ENCODE measurements at regions not wholly inside any gene's neighbourhood (a gene's known extent, or its start where the extent isn't known, plus 50 kb on each side); places are given as distances from the start of the nearest gene placed in this dataset.

DNA sequence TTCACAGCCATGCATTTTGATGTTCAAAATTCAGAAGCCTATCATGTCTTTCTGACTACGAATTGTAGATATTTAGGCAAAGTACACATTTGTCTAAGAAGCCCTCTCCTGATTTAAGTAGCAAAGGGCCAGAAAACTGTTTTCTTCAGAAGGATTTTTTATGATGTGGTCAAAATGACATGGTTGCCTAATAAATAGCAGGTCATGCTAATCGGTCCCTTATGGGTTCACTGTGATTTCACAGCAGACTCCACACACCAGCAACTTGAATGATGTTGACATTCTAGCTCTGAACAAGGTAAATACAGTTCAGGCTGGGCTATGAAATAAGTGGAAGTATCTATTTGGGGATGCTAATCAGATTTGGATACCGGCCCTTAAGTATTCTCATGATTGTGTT, 178.7 kb upstream of the DPYD start:
- TF ChIP-seq, protein P1, sequence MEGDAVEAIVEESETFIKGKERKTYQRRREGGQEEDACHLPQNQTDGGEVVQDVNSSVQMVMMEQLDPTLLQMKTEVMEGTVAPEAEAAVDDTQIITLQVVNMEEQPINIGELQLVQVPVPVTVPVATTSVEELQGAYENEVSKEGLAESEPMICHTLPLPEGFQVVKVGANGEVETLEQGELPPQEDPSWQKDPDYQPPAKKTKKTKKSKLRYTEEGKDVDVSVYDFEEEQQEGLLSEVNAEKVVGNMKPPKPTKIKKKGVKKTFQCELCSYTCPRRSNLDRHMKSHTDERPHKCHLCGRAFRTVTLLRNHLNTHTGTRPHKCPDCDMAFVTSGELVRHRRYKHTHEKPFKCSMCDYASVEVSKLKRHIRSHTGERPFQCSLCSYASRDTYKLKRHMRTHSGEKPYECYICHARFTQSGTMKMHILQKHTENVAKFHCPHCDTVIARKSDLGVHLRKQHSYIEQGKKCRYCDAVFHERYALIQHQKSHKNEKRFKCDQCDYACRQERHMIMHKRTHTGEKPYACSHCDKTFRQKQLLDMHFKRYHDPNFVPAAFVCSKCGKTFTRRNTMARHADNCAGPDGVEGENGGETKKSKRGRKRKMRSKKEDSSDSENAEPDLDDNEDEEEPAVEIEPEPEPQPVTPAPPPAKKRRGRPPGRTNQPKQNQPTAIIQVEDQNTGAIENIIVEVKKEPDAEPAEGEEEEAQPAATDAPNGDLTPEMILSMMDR (IDR thresholded peaks at IDR 0.05) = no peak

- TF ChIP-seq, protein P1 (IDR thresholded peaks at IDR 0.05) = no peak
Observed at GRCh38 chr1:98098473-98098872, 177.6 kb upstream of the DPYD start.

GRCh38 chr1:98090351-98090750, 169.5 kb upstream of the DPYD start:
- TF ChIP-seq, protein P1 (IDR thresholded peaks at IDR 0.05) = no peak

GRCh38 chr1:98088381-98088780, 167.5 kb upstream of the DPYD start:
- TF ChIP-seq, protein P1 (IDR thresholded peaks at IDR 0.05) = no peak

- TF ChIP-seq, protein P1 (IDR thresholded peaks at IDR 0.05) = no peak
Observed at GRCh38 chr1:98086796-98087441, 166.1 kb upstream of the DPYD start.

GRCh38 chr1:98086156-98086555, 165.3 kb upstream of the DPYD start:
- TF ChIP-seq, protein P1 (IDR thresholded peaks at IDR 0.05) = no peak

DNA sequence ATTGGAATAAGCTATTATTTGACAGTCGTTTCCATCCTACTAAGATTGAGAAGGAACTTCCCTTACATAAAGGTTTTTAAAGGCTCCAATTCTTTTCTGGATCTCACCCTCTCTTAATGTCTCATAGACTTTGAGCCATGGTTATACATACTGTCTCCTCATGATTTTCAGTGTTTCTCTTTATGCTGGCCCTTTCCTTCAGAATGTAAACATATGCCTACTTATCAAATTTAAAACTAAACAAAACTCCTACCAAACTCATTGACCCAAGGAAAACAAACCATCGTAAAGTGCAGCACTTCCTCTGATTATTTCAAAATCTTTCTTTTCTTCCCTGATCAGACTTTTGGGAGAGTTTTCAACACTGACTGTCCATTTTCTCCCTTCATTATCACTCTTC, 163.4 kb upstream of the DPYD start:
- TF ChIP-seq, protein P1 (IDR thresholded peaks at IDR 0.05) = no peak

GRCh38 chr1:98081944-98082343, 161.1 kb upstream of the DPYD start:
- TF ChIP-seq, protein P1 (IDR thresholded peaks at IDR 0.05) = no peak
